ENCODE measurements at regions not wholly inside any gene's neighbourhood (a gene's known extent, or its start where the extent isn't known, plus 50 kb on each side); places are given as distances from the start of the nearest gene placed in this dataset.

- no peak for DNase-seq (ENCODE audit: low spot score)
Measured at GRCh38 chr2:81692566-81692965, 1388.0 kb upstream of the LRRTM1 start.

DNA sequence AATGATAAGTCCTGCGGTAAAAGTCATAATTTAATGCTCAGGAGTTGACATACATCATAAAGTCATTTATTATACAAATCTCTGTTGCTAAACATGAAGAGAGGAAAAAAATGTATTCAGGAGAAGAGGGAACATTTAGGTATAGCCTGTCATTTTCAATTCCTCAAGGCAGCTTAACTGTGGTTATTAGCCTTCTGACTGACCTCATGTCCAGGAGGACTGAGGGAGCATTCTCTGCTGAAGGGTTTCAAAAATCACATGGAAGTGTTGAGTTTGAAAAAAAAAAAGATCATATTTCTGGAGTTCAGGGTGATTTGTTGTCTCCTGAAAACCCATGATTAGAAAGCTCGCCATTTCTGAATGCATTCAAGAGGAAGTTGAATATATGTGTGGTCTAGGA lies 1371.1 kb upstream of the LRRTM1 start:
- DNase-seq (ENCODE audit: low spot score), result no peak

GRCh38 chr2:81672923-81673322 lies 1368.4 kb upstream of the LRRTM1 start:
- DNase-seq (ENCODE audit: low spot score), result no peak

DNA sequence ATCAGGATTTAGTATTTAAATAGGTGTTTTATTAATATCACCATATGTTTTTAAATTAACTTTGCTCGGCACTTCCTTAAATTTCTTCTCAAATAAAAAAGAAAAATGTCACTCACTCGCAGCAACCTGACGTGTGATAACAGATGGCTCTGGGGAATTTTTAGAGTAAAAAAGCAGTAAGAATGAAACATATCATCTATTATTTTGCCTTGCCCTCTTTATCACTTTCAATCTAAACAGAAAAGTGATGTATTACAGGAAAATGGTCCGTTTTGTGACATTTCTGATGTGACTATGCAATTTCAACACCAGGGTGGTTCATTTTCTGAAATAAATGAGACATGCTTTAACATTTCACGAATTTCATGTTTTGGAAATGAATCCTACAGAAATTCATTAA lies 1368.0 kb upstream of the LRRTM1 start:
- no peak for DNase-seq (ENCODE audit: low spot score)

GRCh38 chr2:81670885-81671284 lies 1366.3 kb upstream of the LRRTM1 start:
- DNase-seq (ENCODE audit: low spot score), result no peak

- no peak for DNase-seq (ENCODE audit: low spot score)
Measured at GRCh38 chr2:81661081-81661480, 1356.5 kb upstream of the LRRTM1 start.

GRCh38 chr2:81658227-81658626 lies 1353.7 kb upstream of the LRRTM1 start:
- no peak for DNase-seq (ENCODE audit: low spot score)

DNA sequence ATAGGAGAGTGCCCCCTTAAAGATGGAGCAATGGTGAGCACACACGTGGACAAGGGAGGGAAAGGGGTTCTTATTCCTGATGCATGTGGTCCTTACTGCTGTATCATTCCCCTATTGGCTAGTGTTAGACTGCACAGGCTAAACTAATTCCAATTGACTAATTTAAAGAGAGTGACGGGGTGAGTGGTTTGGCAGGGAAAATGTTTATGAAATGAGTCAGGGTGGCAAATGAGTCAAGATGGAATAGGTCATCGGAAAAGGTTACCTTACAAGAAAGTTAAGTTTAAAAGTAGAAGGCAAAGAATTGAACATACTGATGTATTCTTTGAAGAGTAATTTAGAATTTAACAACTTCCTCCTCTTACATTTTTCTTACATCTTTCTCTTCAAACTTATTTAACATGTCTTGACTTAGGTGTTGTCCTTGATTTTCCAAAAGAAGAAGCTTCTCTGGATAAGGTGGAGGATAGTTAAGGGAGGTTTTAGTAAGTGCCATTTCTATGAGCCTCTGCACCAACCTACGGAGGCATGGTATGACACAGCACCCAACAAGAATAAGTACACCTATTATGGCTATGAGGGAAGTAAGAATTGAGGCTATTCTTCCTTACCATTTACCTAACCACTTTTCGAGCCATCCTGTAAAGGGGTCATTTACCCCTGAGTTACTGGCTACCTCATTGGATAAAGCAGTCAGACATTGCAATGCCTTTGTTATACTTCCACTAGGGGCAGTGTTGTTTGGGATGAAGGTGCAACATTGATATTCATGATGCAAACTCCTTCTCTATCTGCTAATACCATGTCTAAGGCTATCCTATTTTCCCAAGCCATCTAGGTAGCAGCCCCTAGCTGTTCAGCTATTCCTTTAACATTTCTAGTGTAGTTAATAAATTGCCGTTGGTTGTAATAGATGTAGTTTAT lies 1345.8 kb upstream of the LRRTM1 start:
- DNase-seq (ENCODE audit: low spot score), result no peak

- DNase-seq (ENCODE audit: low spot score), result no peak
Measured at GRCh38 chr2:81648806-81649205, 1344.3 kb upstream of the LRRTM1 start.

DNA sequence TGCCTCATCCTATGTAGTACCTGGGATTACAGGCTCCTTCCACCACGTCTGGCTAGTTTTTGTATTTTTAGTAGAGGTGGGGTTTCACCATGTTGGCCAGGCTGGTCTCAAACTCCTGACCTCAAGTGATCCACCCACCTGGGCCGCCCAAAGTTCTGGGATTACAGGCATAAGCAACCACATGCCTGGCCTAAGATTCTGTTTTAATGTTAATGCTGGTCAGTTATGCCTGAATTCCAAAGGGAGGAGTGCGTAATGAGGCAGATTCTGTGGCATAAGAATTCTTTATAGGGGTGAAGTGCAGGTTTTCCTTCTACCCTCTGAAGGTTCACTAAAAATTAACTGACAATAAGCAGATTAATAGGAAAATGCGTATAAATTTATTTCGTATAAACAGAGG lies 1343.8 kb upstream of the LRRTM1 start:
- no peak for DNase-seq (ENCODE audit: low spot score)

DNA sequence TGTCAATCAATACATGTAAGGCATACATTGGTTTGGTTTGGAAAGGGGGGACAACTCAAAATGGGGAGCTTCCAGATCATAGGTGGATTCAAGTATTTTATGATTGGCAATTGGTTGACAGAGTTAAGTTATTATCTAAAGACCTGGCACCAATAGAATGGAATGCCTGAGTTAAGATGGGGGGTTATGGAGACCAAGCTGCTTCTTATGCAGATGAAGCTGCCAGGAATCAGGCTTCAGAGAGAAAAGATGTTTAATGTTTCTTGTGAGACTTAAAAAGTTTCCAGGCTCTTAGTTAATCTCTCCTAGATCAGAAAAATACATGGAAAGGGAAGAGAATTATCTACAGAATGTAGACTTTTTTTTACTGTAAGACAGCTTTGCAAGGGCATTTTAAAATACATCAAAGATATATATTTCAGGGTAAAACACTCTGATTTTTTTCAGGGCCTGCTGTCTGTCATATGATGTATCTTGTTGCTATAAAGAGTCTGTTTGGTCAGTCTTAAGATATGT lies 1343.2 kb upstream of the LRRTM1 start:
- DNase-seq (ENCODE audit: low spot score), result no peak

- no peak for DNase-seq (ENCODE audit: low spot score)
Measured at GRCh38 chr2:81645745-81646301, 1341.3 kb upstream of the LRRTM1 start.

DNA sequence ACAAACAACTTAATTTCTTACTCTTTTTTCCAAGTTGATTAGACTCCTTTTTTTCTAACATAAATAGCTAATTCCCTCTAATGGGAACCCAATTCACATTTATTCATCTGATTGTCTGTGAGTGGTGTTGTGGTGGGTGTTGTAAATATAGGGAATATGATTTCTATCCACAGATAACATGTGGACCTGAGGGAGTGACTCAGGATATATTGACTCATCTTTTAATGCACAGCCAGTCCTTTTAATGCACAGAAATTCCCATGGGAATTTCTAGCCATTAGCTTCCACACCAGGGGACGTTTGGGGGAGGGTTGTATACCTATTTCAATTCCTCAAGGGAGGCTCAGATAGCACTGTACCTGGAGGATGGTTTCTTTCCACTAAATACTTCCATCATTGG lies 1339.6 kb upstream of the LRRTM1 start:
- no peak for DNase-seq (ENCODE audit: low spot score)

DNA sequence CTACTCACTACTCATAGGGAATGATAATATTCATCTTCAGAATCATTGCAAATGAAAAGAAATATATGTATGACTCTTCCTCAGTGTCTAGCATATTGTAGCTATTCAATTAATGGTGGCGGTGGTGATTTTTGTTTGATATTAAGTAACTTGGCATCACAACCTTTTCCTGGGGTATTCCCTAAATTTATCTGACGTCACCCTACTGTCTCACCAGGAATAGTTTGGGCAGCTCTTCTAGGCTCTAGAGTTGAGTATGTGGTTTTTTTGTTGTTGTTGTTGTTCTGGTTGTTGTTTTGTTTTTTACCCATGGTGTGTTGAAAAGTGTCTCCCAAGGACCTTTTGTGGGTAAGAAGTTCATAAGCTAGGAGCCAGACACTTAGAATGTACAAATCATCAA lies 1320.3 kb upstream of the LRRTM1 start:
- no peak for DNase-seq (ENCODE audit: low spot score)

DNA sequence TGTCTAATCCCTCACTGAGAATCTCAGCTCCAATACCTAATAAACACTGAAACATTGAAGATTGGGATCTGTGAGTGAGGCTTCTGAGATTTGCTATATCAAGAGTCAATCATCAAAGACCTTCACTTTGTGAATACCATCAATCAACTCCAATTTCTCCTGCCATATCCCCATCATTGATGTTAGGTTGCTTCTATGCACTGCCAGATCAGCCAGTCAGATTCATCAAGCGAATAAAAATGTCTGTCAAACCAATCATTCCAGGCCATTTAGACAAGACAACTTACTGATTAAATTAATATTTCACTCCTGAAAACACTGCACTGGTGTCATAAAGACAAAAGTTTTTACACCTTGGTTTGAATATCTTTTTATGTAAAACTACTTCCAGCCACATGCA lies 1295.5 kb upstream of the LRRTM1 start:
- DNase-seq (ENCODE audit: low spot score), result no peak

GRCh38 chr2:81598453-81598852 lies 1293.9 kb upstream of the LRRTM1 start:
- no peak for DNase-seq (ENCODE audit: low spot score)

DNA sequence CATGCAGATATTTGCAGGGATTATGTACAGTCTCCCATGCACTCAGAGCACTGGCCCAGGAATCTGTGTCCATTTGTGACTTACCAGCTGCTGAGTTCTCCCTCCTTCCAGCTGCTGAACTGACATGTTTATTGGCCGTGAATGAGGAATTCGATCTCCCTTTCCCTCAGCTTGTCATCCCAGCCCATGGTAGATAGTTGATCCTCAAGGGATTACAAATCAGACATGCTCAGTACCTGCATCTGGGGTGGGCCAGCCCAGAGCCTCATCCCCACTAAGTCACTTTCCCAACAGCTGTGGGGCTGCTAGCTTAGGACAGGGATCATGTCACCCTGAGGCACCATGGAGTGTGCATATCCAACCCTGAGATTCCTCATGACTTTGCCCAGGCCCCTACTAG lies 1284.9 kb upstream of the LRRTM1 start:
- DNase-seq (ENCODE audit: low spot score), result no peak

DNA sequence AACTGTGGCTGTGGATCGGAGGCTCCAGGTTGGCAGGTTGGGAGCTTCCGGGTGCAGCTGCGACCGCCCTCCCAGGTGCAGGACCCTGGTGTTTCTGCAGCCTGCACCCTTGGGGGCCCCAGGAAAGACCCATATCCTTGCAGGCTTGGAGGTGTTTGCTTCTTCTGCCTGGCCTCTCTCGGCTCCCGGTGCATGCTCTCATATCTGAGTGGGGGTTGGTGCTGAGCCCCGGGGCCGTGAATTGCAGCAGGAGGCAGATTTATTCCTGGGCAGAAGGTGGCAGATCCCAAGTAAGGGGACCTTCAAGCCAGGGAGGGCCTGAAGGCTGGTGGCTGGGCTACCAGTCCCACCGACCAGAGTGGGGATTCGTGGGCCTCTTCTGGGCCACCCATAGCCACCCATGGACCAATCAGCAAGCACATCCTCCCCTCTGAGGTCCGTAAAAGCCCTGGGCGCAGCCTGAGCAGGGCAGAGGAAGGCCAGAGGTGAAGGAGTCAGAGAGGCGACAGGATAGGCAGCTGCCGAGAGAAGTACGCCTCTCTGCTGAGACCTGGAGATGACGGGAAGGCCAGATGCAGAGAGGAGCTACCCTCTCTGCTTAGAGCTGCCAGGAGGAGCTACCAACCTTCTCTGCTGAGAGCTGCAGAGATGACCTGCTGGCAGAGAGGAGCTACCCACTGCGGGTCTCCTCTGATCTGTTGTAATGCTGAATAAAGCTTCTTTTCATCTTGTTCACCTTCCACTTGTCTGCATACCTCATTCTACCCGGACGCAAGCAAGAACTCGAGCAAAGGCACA lies 1279.0 kb upstream of the LRRTM1 start:
- DNase-seq (ENCODE audit: low spot score), result no peak

DNA sequence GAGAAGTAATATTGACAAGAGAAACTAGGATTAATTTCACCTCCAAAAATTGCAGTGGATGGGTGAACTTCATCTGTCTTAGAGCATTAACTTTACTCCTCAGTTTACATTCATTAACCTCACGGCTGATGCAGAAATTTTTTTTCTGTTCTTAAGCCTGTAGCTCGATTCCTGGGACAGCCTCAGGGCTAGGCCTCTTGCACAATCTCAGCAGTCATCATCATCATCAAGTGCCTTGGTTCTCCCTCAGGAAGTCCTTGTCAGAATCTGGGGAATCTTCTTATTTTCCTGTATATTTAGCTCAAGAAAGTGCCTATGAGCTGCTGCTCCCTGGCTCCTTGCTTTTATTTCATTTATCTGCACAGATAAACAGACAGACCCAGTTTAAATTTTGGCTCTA lies 1272.2 kb upstream of the LRRTM1 start:
- DNase-seq (ENCODE audit: low spot score), result no peak

GRCh38 chr2:81551040-81551634 lies 1246.6 kb upstream of the LRRTM1 start:
- no peak for DNase-seq (ENCODE audit: low spot score)

- DNase-seq (ENCODE audit: low spot score), result no peak
Measured at GRCh38 chr2:81550277-81550676, 1245.7 kb upstream of the LRRTM1 start.

DNA sequence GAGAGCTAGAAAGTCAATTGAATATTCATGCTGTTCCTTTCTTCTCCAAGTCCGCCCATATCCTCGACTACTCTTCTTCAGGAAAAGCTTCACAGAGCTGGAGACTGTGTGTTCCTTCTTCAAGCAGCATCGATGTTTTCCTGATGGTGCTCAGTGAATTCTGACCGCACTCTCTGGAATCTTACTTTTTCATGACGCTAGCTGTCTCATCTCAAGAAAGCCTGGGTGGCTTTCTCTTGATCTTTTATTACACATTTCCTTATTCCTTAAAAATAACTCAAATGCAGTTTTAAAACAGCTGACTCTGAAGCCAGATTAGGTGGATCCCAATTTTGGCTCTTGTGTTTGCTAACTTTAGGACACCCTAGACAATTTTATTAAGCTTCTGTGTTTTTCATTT lies 1245.1 kb upstream of the LRRTM1 start:
- no peak for DNase-seq (ENCODE audit: low spot score)

Measured in kidney capillary endothelial cell (primary cell).